WI38 (cell line): ENCODE measurements at regions not wholly inside any gene's neighbourhood (a gene's known extent, or its start where the extent isn't known, plus 50 kb on each side); places are given as distances from the start of the nearest gene placed in this dataset.

ENCODE experiments used
- H3K4me3 ChIP-seq: 2 replicates; pipeline ENCODE4 v1.5.1; 2011; ENCODE audit warnings: low read depth, mild to moderate bottlenecking, control low read depth, low read length
- CTCF ChIP-seq: IDR thresholded peaks from 2 replicates; pipeline ENCODE4 v1.5.1; 2012; ENCODE audit warnings: low read depth, mild to moderate bottlenecking, control low read depth, low read length

- no peak overlapping the region for H3K4me3 ChIP-seq
- TF ChIP-seq CTCF, result no peak
These were observed 283.9 kb upstream of the SPHKAP start for GRCh38 chr2:228465408-228465807.

- TF ChIP-seq CTCF, result no peak
- H3K4me3 ChIP-seq, result no peak overlapping the region
These were observed 276.9 kb upstream of the SPHKAP start for GRCh38 chr2:228458364-228458763.

GRCh38 chr2:228447266-228447915 lies 265.9 kb upstream of the SPHKAP start:
- no peak overlapping the region for H3K4me3 ChIP-seq
- TF ChIP-seq CTCF, result no peak

GRCh38 chr2:228446734-228447133 lies 265.2 kb upstream of the SPHKAP start:
- H3K4me3 ChIP-seq, result no peak overlapping the region
- TF ChIP-seq CTCF, result no peak

GRCh38 chr2:228444161-228444560 lies 262.7 kb upstream of the SPHKAP start:
- no peak overlapping the region for H3K4me3 ChIP-seq
- TF ChIP-seq CTCF, result no peak

- no peak overlapping the region for H3K4me3 ChIP-seq
- no peak for TF ChIP-seq CTCF
These were observed 252.2 kb upstream of the SPHKAP start for GRCh38 chr2:228433721-228434120.

- H3K4me3 ChIP-seq, result no peak overlapping the region
- no peak for TF ChIP-seq CTCF
These were observed 250.6 kb upstream of the SPHKAP start for GRCh38 chr2:228432116-228432515.
